HG03378 (cell line): ENCODE measurements at regions not wholly inside any gene's neighbourhood (a gene's known extent, or its start where the extent isn't known, plus 50 kb on each side); places are given as distances from the start of the nearest gene placed in this dataset.
"Not testable (repeated sequence)": the region's sequence is repeated elsewhere in the genome, so short reads cannot be mapped to it uniquely, and the experiment has no call there.

ENCODE experiments used
- ATAC-seq: cut with Tn5 transposase; IDR thresholded peaks from one replicate; pipeline ENCODE4 v1.9.1; 2021; ENCODE audit warnings: mild to moderate bottlenecking, moderate library complexity; ENCODE audit not compliant: unreplicated experiment

- ATAC-seq, result peak; percentile 74
Measured at GRCh38 chr2:113551637-113552318, 53.3 kb downstream of the FOXD4L1 start.

DNA sequence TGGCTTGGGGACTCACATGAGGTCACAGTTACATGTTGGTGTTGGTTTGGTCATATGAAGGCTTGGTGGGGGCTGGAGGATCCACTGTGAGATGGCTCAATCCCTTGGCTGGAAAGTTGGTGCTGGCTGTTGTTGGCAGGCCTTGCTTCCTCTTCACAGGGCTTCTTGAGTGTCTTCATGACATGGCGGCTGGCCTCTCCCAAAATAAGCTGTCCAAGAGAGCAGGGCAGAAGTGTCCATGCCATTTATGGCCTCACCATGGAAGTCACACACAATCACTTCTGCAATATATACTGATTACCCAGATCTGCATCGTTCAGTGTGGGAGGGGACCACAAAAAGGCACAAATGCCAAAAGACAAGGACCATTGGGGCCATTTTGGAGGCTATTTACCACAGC lies 61.4 kb downstream of the FOXD4L1 start:
- ATAC-seq, result not testable (repeated sequence)

GRCh38 chr2:113562662-113563061 lies 64.2 kb downstream of the FOXD4L1 start:
- ATAC-seq, result peak; percentile 72

DNA sequence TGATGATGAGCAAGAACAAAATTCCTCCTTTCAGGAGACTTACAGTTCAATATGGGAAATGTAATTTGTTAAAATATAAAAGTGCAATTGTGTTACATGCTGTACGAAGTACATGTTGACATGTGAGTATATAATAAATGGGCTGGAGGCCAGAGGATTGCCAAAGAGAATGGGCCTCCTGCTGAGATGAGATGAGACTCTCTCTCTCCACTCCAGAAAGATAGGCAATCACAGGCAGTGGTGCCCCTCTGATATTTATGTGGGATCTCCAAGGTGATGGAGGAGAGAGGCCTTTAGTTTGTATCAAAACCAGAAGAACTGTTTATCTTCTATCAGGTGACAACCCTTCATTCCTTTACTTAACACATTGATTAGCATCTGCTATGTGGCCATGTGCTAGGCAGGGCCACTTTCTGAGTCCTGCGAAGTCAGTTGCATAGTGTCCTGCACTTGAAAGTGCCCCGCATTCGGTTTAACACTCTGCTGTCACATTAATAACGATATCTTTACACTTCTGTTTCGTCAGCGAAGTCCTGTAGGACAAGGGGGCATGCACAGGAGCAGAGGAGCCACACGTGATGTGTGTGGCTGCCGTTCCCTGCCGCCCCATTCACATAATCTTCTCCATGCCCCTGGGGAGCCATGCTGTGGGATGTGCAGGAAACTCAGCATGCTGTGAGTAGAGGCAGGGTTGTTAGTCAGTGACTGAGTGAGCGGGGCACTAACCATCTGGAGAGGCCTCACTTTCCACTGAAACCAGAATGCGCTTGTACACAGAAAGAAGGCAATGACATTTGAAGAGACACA lies 60.2 kb upstream of the RABL2A start:
- ATAC-seq, result not testable (repeated sequence)

DNA sequence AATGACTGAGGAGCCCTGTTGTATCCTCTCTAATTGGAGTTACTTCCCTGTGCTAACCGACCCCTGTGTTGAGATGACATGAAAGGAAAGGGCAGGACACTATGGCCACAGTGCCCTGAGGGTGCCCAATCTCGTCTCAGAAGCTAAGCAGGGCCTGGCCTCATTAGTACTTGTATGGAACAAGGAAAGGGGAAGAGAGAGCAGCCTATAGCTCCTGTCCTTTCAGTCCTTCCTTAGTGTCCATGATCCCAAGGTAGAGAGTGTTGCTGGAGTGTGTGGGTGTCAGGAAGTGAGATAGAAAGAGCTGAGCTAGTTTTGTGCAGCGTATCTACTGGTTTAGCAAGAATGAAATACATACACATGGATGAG lies 59.6 kb upstream of the RABL2A start:
- ATAC-seq, result not testable (repeated sequence)

- not testable (repeated sequence) for ATAC-seq
Measured at GRCh38 chr2:113568231-113568630, 58.8 kb upstream of the RABL2A start.

DNA sequence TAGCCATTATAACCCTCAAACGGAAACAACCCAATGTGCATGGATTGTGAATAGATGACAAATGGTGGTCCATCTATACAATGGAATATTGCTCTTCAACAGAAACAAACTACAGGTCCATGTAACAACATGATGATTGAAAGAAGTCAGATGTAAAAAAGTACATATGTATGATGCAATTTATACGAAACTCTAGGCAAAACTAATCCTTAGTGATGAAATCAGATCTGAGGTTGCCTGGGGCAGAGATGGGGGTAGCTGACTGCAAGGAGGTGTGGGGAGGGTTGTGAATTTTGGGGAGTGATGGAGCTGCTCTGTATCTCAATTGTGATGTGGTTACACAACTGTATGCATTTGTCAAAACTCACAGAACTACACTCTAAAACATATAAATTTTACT lies 57.0 kb upstream of the RABL2A start:
- ATAC-seq, result not testable (repeated sequence)

GRCh38 chr2:113570509-113571009 lies 56.5 kb upstream of the RABL2A start:
- not testable (repeated sequence) for ATAC-seq

- ATAC-seq, result not testable (repeated sequence)
Measured at GRCh38 chr2:113571482-113572068, 55.5 kb upstream of the RABL2A start.

GRCh38 chr2:113575721-113576120 lies 51.3 kb upstream of the RABL2A start:
- ATAC-seq, result not testable (repeated sequence)

- not testable (repeated sequence) for ATAC-seq
Measured at GRCh38 chr2:113576353-113576752, 50.7 kb upstream of the RABL2A start.
